OCI-LY1 (cell line): ENCODE measurements at regions not wholly inside any gene's neighbourhood (a gene's known extent, or its start where the extent isn't known, plus 50 kb on each side); places are given as distances from the start of the nearest gene placed in this dataset.

ENCODE experiments used
- H2AFZ ChIP-seq: fragments of 200-600 bp; sonication (generic), shearing (Covaris generic); 2 replicates; pipeline ENCODE4 v1.6.0; 2014; ENCODE audit warnings: antibody characterized with exemption, mild to moderate bottlenecking, low read length
- H3F3A ChIP-seq: fragments of 200-600 bp; sonication (generic), shearing (Covaris generic); 2 replicates; pipeline ENCODE4 v1.6.0; 2014; ENCODE audit warnings: mild to moderate bottlenecking, antibody characterized with exemption, low read length, moderate library complexity; ENCODE audit not compliant: insufficient read depth
- H3K27ac ChIP-seq: fragments of 200-600 bp; sonication (generic); 2 replicates; pipeline ENCODE4 v1.5.1; 2014; ENCODE audit warnings: low read length, mixed run types, mild to moderate bottlenecking, low read depth; ENCODE audit not compliant: poor library complexity, severe bottlenecking
- H3K27me3 ChIP-seq: fragments of 200-600 bp; sonication (generic); 2 replicates; pipeline ENCODE4 v1.6.0; 2014; ENCODE audit warnings: antibody characterized with exemption, mild to moderate bottlenecking, low read length, moderate library complexity; ENCODE audit not compliant: insufficient read depth
- H3K36me3 ChIP-seq: fragments of 200-600 bp; sonication (generic); 2 replicates; pipeline ENCODE4 v1.6.1; 2014; ENCODE audit warnings: mild to moderate bottlenecking, antibody characterized with exemption, low read length, moderate library complexity, mixed read lengths; ENCODE audit not compliant: insufficient read depth
- H3K4me1 ChIP-seq: fragments of 200-600 bp; sonication (generic); 2 replicates; pipeline ENCODE4 v1.5.1; 2014; ENCODE audit warnings: mild to moderate bottlenecking, low read length, moderate library complexity; ENCODE audit not compliant: insufficient read depth, severe bottlenecking
- H3K4me2 ChIP-seq: fragments of 200-600 bp; sonication (generic), shearing (Covaris generic); 2 replicates; pipeline ENCODE4 v1.6.1; 2014; ENCODE audit warnings: low read length
- H3K4me3 ChIP-seq: fragments of 200-600 bp; sonication (generic); 2 replicates; pipeline ENCODE4 v1.5.1; 2014; ENCODE audit warnings: low read length, low read depth, mild to moderate bottlenecking, mixed read lengths; ENCODE audit not compliant: poor library complexity, severe bottlenecking
- H3K79me2 ChIP-seq: fragments of 200-600 bp; shearing (Covaris generic); 2 replicates; pipeline ENCODE4 v1.6.1; 2016; ENCODE audit warnings: mixed run types, low read length, mixed read lengths; ENCODE audit not compliant: insufficient read depth
- H3K9ac ChIP-seq: fragments of 200-600 bp; sonication (generic), shearing (Covaris generic); 2 replicates; pipeline ENCODE4 v1.6.1; 2014; ENCODE audit warnings: mild to moderate bottlenecking, low read length, mixed read lengths
- H3K9me2 ChIP-seq: fragments of 200-600 bp; sonication (generic), shearing (Covaris generic); 2 replicates; pipeline ENCODE4 v1.6.1; 2014; ENCODE audit warnings: low read depth, mild to moderate bottlenecking, low read length, mixed read lengths
- H3K9me3 ChIP-seq: fragments of 200-600 bp; shearing (Covaris generic); 2 replicates; pipeline ENCODE4 v1.6.1; 2014; ENCODE audit warnings: low read length, mixed read lengths
- H4K20me1 ChIP-seq: fragments of 200-600 bp; sonication (generic), shearing (Covaris generic); 2 replicates; pipeline ENCODE4 v1.6.0; 2016; ENCODE audit warnings: mild to moderate bottlenecking, low read length; ENCODE audit not compliant: insufficient read depth
- EZH2 ChIP-seq: fragments of 200-600 bp; sonication (generic), shearing (Covaris generic); IDR thresholded peaks from 2 replicates; pipeline ENCODE4 v1.8.0; 2017; ENCODE audit warnings: borderline replicate concordance, mixed run types, mild to moderate bottlenecking, antibody characterized with exemption, low read length, moderate library complexity, mixed read lengths
- TF ChIP-seq, protein P1 (sequence below): fragments of 200-600 bp; sonication (generic), shearing (Covaris generic); IDR thresholded peaks from 2 replicates; pipeline ENCODE4 v1.5.1; 2017; ENCODE audit warnings: mild to moderate bottlenecking, antibody characterized with exemption, low read length, moderate library complexity, mixed read lengths

DNA sequence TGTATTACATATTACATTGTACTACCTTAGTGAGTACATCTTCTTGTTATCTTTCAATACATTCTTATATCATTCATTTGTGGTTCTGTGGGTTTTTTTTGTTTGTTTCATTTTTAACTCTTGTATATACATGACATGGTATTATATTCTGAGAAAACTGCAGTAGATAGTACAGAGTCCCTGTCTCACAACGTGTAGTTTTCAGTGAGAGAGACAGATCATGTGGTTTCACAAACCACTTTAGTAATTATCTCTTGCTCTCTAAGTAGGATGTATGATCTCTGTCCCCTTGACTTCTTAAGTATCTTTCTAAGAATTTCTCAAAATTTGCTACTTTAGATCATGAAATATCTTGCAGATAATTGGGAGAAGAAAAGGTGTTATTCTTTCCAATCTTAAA is 745.9 kb upstream of the CDH9 start:
- no peaks in the 10 kb centered on the region for H3K9me2 ChIP-seq
- no peak for TF ChIP-seq EZH2
- TF ChIP-seq, protein P1, sequence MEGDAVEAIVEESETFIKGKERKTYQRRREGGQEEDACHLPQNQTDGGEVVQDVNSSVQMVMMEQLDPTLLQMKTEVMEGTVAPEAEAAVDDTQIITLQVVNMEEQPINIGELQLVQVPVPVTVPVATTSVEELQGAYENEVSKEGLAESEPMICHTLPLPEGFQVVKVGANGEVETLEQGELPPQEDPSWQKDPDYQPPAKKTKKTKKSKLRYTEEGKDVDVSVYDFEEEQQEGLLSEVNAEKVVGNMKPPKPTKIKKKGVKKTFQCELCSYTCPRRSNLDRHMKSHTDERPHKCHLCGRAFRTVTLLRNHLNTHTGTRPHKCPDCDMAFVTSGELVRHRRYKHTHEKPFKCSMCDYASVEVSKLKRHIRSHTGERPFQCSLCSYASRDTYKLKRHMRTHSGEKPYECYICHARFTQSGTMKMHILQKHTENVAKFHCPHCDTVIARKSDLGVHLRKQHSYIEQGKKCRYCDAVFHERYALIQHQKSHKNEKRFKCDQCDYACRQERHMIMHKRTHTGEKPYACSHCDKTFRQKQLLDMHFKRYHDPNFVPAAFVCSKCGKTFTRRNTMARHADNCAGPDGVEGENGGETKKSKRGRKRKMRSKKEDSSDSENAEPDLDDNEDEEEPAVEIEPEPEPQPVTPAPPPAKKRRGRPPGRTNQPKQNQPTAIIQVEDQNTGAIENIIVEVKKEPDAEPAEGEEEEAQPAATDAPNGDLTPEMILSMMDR = no peak

DNA sequence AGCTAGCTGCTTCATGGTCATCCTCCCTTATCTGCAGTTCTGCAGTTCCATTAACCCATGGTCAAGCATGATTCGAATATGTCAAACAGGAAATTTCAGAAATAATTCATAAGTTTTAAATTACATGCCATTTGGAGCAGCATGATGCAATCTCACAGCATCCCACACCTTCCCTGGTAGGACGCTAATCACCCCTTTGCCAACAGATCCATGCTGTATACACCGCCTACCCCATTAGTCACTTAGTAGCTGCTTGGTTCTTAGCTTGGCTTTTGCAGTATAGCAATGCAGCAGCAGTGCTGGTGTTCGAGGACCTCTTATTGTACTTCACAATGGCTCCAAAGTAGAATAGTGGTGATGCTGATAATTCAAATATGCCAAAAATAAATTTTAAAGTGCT is 739.7 kb upstream of the CDH9 start:
- Histone ChIP-seq H4K20me1 (no peaks in the 10 kb centered on the region), H3K4me1 (no peaks in the 10 kb centered on the region), H3K9me2 (no peaks in the 10 kb centered on the region), H3K79me2 (no peaks in the 10 kb centered on the region), H2AFZ (no peak overlapping the region), H3K4me3 (no peak overlapping the region), H3K27ac (no peak overlapping the region), H3K36me3 (no peaks in the 10 kb centered on the region), H3K9ac (no peak overlapping the region), H3F3A (no peaks in the 10 kb centered on the region), H3K27me3 (no peaks in the 10 kb centered on the region), H3K4me2 (no peak overlapping the region), H3K9me3 (no peaks in the 10 kb centered on the region)
- TF ChIP-seq EZH2 = no peak
- TF ChIP-seq, protein P1 = no peak

More for the DNA sequence above, 745.9 kb upstream of the CDH9 start:
- Histone ChIP-seq H3K9me3 (no peaks in the 10 kb centered on the region), H3F3A (no peaks in the 10 kb centered on the region), H3K27ac (no peak overlapping the region), H3K4me2 (no peak overlapping the region), H3K4me1 (no peaks in the 10 kb centered on the region), H2AFZ (no peak overlapping the region), H3K79me2 (no peaks in the 10 kb centered on the region), H4K20me1 (no peaks in the 10 kb centered on the region), H3K4me3 (no peak overlapping the region), H3K9ac (no peak overlapping the region), H3K36me3 (no peaks in the 10 kb centered on the region), H3K27me3 (no peaks in the 10 kb centered on the region)

DNA sequence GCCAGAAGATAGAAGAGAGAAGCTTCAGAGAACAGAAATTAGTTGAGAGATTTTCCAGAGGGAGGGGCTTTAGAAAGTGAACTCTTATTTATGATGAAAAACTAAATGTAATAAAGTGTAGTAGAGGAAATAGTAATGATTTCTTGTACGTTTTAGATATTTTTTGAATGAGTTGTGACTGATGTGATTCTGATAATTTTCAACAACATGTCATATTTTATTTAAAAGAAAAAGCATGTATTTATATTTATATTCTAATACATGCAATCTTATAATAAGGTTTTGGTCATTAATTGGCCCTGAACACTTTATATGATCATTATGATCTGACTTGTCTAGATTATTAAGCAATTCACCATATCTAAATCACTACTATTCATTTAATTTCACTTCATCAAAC is 735.2 kb upstream of the CDH9 start:
- Histone ChIP-seq H3K27ac (no peak overlapping the region), H2AFZ (no peak overlapping the region), H3K27me3 (no peaks in the 10 kb centered on the region), H3K4me3 (no peak overlapping the region), H3K79me2 (no peaks in the 10 kb centered on the region), H3K9me3 (no peaks in the 10 kb centered on the region), H3K36me3 (no peaks in the 10 kb centered on the region), H3K4me2 (no peak overlapping the region), H4K20me1 (no peaks in the 10 kb centered on the region), H3K9ac (no peak overlapping the region), H3K9me2 (no peaks in the 10 kb centered on the region), H3F3A (no peaks in the 10 kb centered on the region), H3K4me1 (no peaks in the 10 kb centered on the region)
- no peak for TF ChIP-seq EZH2
- TF ChIP-seq, protein P1 = no peak
